MM.1S (cell line): ENCODE measurements at regions not wholly inside any gene's neighbourhood (a gene's known extent, or its start where the extent isn't known, plus 50 kb on each side); places are given as distances from the start of the nearest gene placed in this dataset.
"Not testable (repeated sequence)": the region's sequence is repeated elsewhere in the genome, so short reads cannot be mapped to it uniquely, and the experiment has no call there.

Experiments
- DNase-seq: peaks from one replicate; pipeline ENCODE4 v3.0.0-alpha.2; 2015
- H2AFZ ChIP-seq: fragments of 300-600 bp; sonication (generic); 2 replicates; pipeline ENCODE4 v1.6.0; 2016; ENCODE audit warnings: antibody characterized with exemption, low read length
- H3F3A ChIP-seq: fragments of 300-600 bp; sonication (generic); 2 replicates; pipeline ENCODE4 v1.6.1; 2016; ENCODE audit warnings: mild to moderate bottlenecking, antibody characterized with exemption, low read length, moderate library complexity, mixed read lengths; ENCODE audit not compliant: insufficient read depth
- H3K27ac ChIP-seq: fragments of 300-600 bp; sonication (generic); 2 replicates; pipeline ENCODE4 v1.5.1; 2016; ENCODE audit warnings: mild to moderate bottlenecking, low read length
- H3K27me3 ChIP-seq: fragments of 300-600 bp; sonication (generic); replicated peaks from 2 replicates; pipeline ENCODE4 v1.6.0; 2016; ENCODE audit warnings: low read length; ENCODE audit not compliant: insufficient read depth
- H3K36me3 ChIP-seq: fragments of 300-600 bp; sonication (generic); replicated peaks from 2 replicates; pipeline ENCODE4 v1.6.1; 2016; ENCODE audit warnings: mild to moderate bottlenecking, low read length, mixed read lengths; ENCODE audit not compliant: insufficient read depth
- H3K4me1 ChIP-seq: fragments of 300-600 bp; sonication (generic); 2 replicates; pipeline ENCODE4 v1.6.1; 2016; ENCODE audit warnings: low read length, mixed read lengths
- H3K4me2 ChIP-seq: fragments of 300-600 bp; sonication (generic); 2 replicates; pipeline ENCODE4 v1.6.0; 2016; ENCODE audit warnings: low read depth, low read length
- H3K4me3 ChIP-seq: fragments of 300-600 bp; sonication (generic); 2 replicates; pipeline ENCODE4 v1.5.1; 2016; ENCODE audit warnings: low read length, mixed read lengths
- H3K79me2 ChIP-seq: fragments of 300-600 bp; sonication (generic); 2 replicates; pipeline ENCODE4 v1.6.1; 2016; ENCODE audit warnings: mixed run types, low read length, mixed read lengths
- H3K9ac ChIP-seq: fragments of 300-600 bp; sonication (generic); 2 replicates; pipeline ENCODE4 v1.6.1; 2016; ENCODE audit warnings: low read length, mixed read lengths
- H3K9me2 ChIP-seq: fragments of 300-600 bp; sonication (generic); replicated peaks from 2 replicates; pipeline ENCODE4 v1.6.1; 2016; ENCODE audit warnings: mild to moderate bottlenecking, low read length, mixed read lengths; ENCODE audit not compliant: insufficient read depth
- H3K9me3 ChIP-seq: fragments of 300-600 bp; sonication (generic); replicated peaks from 2 replicates; pipeline ENCODE4 v1.6.1; 2016; ENCODE audit warnings: mild to moderate bottlenecking, low read length, mixed read lengths; ENCODE audit not compliant: insufficient read depth
- H4K20me1 ChIP-seq: fragments of 300-600 bp; sonication (generic); 2 replicates; pipeline ENCODE4 v1.6.1; 2016; ENCODE audit warnings: mild to moderate bottlenecking, low read length, moderate library complexity, mixed read lengths; ENCODE audit not compliant: insufficient read depth
- CTCF ChIP-seq: fragments of 300-600 bp; sonication (generic); IDR thresholded peaks from 2 replicates; pipeline ENCODE4 v1.5.1; 2016; ENCODE audit warnings: antibody characterized with exemption, low read length, mixed read lengths
- EZH2 ChIP-seq: fragments of 300-600 bp; sonication (generic); optimal IDR thresholded peaks from 2 replicates; pipeline ENCODE3; 2017; ENCODE audit warnings: low read depth, mild to moderate bottlenecking, antibody characterized with exemption, low read length, mixed read lengths
- EZH2phosphoT487 ChIP-seq: fragments of 300-600 bp; sonication (generic); IDR thresholded peaks from 2 replicates; pipeline ENCODE4 v1.6.1; 2018; ENCODE audit warnings: antibody characterized with exemption, low read length

- TF ChIP-seq EZH2 (no peak), EZH2phosphoT487 (no peak), CTCF (no peak)
- Histone ChIP-seq H3K4me2 (peak overlapping the region; percentile 41), H3K79me2 (no peaks in the 10 kb centered on the region), H3K9ac (no peak overlapping the region), H3K9me2 (no peaks in the 10 kb centered on the region), H3K36me3 (no peaks in the 10 kb centered on the region), H3K4me3 (no peak overlapping the region), H3K27me3 (no peaks in the 10 kb centered on the region), H4K20me1 (no peaks in the 10 kb centered on the region), H3F3A (peaks cover 9% of the 10 kb centered on the region), H3K4me1 (peaks cover 17% of the 10 kb centered on the region), H3K27ac (no peak overlapping the region; the same call in 1 of the 2 replicates), H2AFZ (no peak overlapping the region), H3K9me3 (no peaks in the 10 kb centered on the region)
- no peak for DNase-seq
These were observed 185.0 kb downstream of the STK31 start for GRCh38 chr7:23894892-23895569.

- DNase-seq: no peak
These were observed 185.7 kb downstream of the STK31 start for GRCh38 chr7:23895666-23896096.

DNA sequence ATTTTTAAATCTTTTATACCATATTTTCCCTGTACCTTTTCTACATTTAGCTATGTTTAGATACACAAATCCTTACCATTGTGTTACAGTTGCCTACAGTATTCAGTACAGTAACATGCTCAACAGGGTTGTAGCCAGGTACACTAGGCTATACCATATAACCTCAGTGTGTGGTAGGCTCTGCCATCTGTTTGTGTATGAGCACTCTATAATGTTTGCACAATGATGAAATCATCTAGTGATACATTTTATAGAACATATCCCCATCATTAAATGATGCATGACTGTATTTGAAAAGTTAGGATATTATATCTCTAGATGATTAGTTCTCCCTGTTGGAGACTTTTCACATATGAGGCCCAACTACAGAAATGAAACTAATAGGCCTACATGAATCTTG lies 188.6 kb downstream of the STK31 start:
- Histone ChIP-seq H3F3A (peaks cover 9% of the 10 kb centered on the region), H3K27ac (no peak overlapping the region), H3K27me3 (no peaks in the 10 kb centered on the region), H2AFZ (no peak overlapping the region), H3K9me3 (no peaks in the 10 kb centered on the region), H3K36me3 (no peaks in the 10 kb centered on the region), H3K4me1 (peaks cover 14% of the 10 kb centered on the region), H3K4me2 (no peak overlapping the region), H3K79me2 (no peaks in the 10 kb centered on the region), H3K9ac (no peak overlapping the region), H4K20me1 (no peaks in the 10 kb centered on the region), H3K4me3 (no peak overlapping the region), H3K9me2 (no peaks in the 10 kb centered on the region)
- DNase-seq: no peak
- TF ChIP-seq EZH2phosphoT487: no peak
- no peak for TF ChIP-seq CTCF
- no peak for TF ChIP-seq EZH2

More at GRCh38 chr7:23895666-23896096, 185.7 kb downstream of the STK31 start:
- peaks cover 17% of the 10 kb centered on the region for H3K4me1 ChIP-seq
- H4K20me1 ChIP-seq: no peaks in the 10 kb centered on the region
- no peaks in the 10 kb centered on the region for H3K9me2 ChIP-seq
- H3F3A ChIP-seq: peaks cover 9% of the 10 kb centered on the region
- TF ChIP-seq EZH2phosphoT487: no peak
- no peak overlapping the region for H3K4me2 ChIP-seq
- no peaks in the 10 kb centered on the region for H3K79me2 ChIP-seq
- no peaks in the 10 kb centered on the region for H3K36me3 ChIP-seq
- H2AFZ ChIP-seq: no peak overlapping the region
- no peaks in the 10 kb centered on the region for H3K9me3 ChIP-seq
- no peaks in the 10 kb centered on the region for H3K27me3 ChIP-seq
- no peak overlapping the region for H3K27ac ChIP-seq
- no peak overlapping the region for H3K4me3 ChIP-seq
- no peak overlapping the region for H3K9ac ChIP-seq

- not testable (repeated sequence) for H3K9me2 ChIP-seq, H3K9ac ChIP-seq, H2AFZ ChIP-seq, H3K4me3 ChIP-seq, H3K9me3 ChIP-seq, H3F3A ChIP-seq, H3K79me2 ChIP-seq, DNase-seq, H3K27me3 ChIP-seq, H3K36me3 ChIP-seq, H3K27ac ChIP-seq, H4K20me1 ChIP-seq, H3K4me1 ChIP-seq, H3K4me2 ChIP-seq
These were observed 194.9 kb downstream of the STK31 start for GRCh38 chr7:23904901-23905300.
